ENCODE measurements at regions not wholly inside any gene's neighbourhood (a gene's known extent, or its start where the extent isn't known, plus 50 kb on each side); places are given as distances from the start of the nearest gene placed in this dataset.

- no peaks in the 10 kb centered on the region for H3K9me3 ChIP-seq
- intact Hi-C loops (cut with DNase I): no loop called here
- H3K4me3 ChIP-seq: no peak overlapping the region
- WGBS, 2 donors: 81 to 85% methylated on average over 19 of the region's 19 CpGs
- H3K27ac ChIP-seq: no peak overlapping the region
- peak; percentile 40 for DNase-seq
- no peaks in the 10 kb centered on the region for H3K27me3 ChIP-seq
- TF ChIP-seq CTCF (IDR thresholded peaks at IDR 0.05): no peak
- no peak for TF ChIP-seq POLR2A (IDR thresholded peaks at IDR 0.05)
- TF ChIP-seq EP300 (IDR thresholded peaks at IDR 0.05): no peak
- TF ChIP-seq POLR2AphosphoS5 (IDR thresholded peaks at IDR 0.05): no peak
- H3K4me1 ChIP-seq: no peaks in the 10 kb centered on the region
- H3K36me3 ChIP-seq: no peaks in the 10 kb centered on the region
Observed at GRCh38 chr6:170006900-170007467, 255.6 kb downstream of the ERMARD start.

- intact Hi-C loops (cut with DNase I): no loop called here
- peak; percentile 37 for DNase-seq
- H3K36me3 ChIP-seq: no peaks in the 10 kb centered on the region
- TF ChIP-seq POLR2AphosphoS5 (IDR thresholded peaks at IDR 0.05): no peak
- TF ChIP-seq POLR2A (IDR thresholded peaks at IDR 0.05): no peak
- no peak for TF ChIP-seq CTCF (IDR thresholded peaks at IDR 0.05)
- no peak for TF ChIP-seq EP300 (IDR thresholded peaks at IDR 0.05)
- WGBS, 2 donors: 89 to 93% methylated on average over 7 of the region's 7 CpGs
- no peaks in the 10 kb centered on the region for H3K4me1 ChIP-seq
- no peaks in the 10 kb centered on the region for H3K27me3 ChIP-seq
- no peak overlapping the region for H3K4me3 ChIP-seq
- no peaks in the 10 kb centered on the region for H3K9me3 ChIP-seq
- H3K27ac ChIP-seq: no peak overlapping the region
Observed at GRCh38 chr6:170006071-170006899, 254.9 kb downstream of the ERMARD start.

GRCh38 chr6:170005665-170006064 lies 254.2 kb downstream of the ERMARD start:
- TF ChIP-seq EP300 (IDR thresholded peaks at IDR 0.05) (no peak), POLR2A (IDR thresholded peaks at IDR 0.05) (no peak), CTCF (IDR thresholded peaks at IDR 0.05) (no peak), POLR2AphosphoS5 (IDR thresholded peaks at IDR 0.05) (no peak)
- Histone ChIP-seq H3K27me3 (no peaks in the 10 kb centered on the region), H3K27ac (no peak overlapping the region), H3K4me1 (no peaks in the 10 kb centered on the region), H3K9me3 (no peaks in the 10 kb centered on the region), H3K36me3 (no peaks in the 10 kb centered on the region), H3K4me3 (no peak overlapping the region)
- no peak for DNase-seq
- intact Hi-C loops (cut with DNase I): no loop called here

GRCh38 chr6:170004585-170005210 lies 253.3 kb downstream of the ERMARD start:
- Histone ChIP-seq H3K4me3 (no peak overlapping the region), H3K36me3 (no peaks in the 10 kb centered on the region), H3K27ac (no peak overlapping the region), H3K4me1 (no peaks in the 10 kb centered on the region), H3K27me3 (no peaks in the 10 kb centered on the region), H3K9me3 (no peaks in the 10 kb centered on the region)
- DNase-seq: peak; percentile 13
- TF ChIP-seq POLR2AphosphoS5 (IDR thresholded peaks at IDR 0.05) (no peak), POLR2A (IDR thresholded peaks at IDR 0.05) (no peak), CTCF (IDR thresholded peaks at IDR 0.05) (no peak), EP300 (IDR thresholded peaks at IDR 0.05) (no peak)
- intact Hi-C loops (cut with DNase I): no loop called here
- 76% methylated on average over 5 of the region's 5 CpGs for WGBS, 2 donors
